Left lung (tissue), 4 donors: ENCODE measurements at regions not wholly inside any gene's neighbourhood (a gene's known extent, or its start where the extent isn't known, plus 50 kb on each side); places are given as distances from the start of the nearest gene placed in this dataset.
"Not testable (repeated sequence)": the region's sequence is repeated elsewhere in the genome, so short reads cannot be mapped to it uniquely, and the experiment has no call there.

Source experiments
- ATAC-seq: fragments of 200-7000 bp; cut with Tn5 transposase; one replicate; pipeline ENCODE4 v1.9.1; 2020; ENCODE audit warnings: moderate library complexity
- DNase-seq, 4 donors: peaks; one replicate each; pipeline ENCODE4 v3.0.0-alpha.2; 2013 to 2020
- H3K27ac ChIP-seq, 2 donors: fragments of 200-600 bp; sonication (generic) in 1 of 2; one replicate each; pipeline versions ENCODE4 v1.5.0 to v1.8.0; 2020 to 2021
- H3K27me3 ChIP-seq, 2 donors: fragments of 200-600 bp; sonication (generic) in 1 of 2; one replicate each; pipeline versions ENCODE4 v1.5.0 to v1.8.0; 2020 to 2021
- H3K36me3 ChIP-seq, 2 donors: fragments of 200-600 bp; sonication (generic) in 1 of 2; one replicate each; pipeline versions ENCODE4 v1.5.0 to v1.8.0; 2020 to 2021
- H3K4me1 ChIP-seq, 2 donors: fragments of 200-600 bp; one replicate each; pipeline ENCODE4 v1.8.0; 2021
- H3K4me3 ChIP-seq, 2 donors: fragments of 200-600 bp; sonication (generic) in 1 of 2; one replicate each; pipeline versions ENCODE4 v1.5.0 to v1.8.0; 2020 to 2021; ENCODE audit warnings: mild to moderate bottlenecking in 1 of 2
- H3K9me3 ChIP-seq, 2 donors: fragments of 200-600 bp; sonication (generic) in 1 of 2; one replicate each; pipeline versions ENCODE4 v1.5.0 to v1.8.0; 2020 to 2021
- intact Hi-C, 2 donors: fragments of 100-400 bp; cut with DNase I; formaldehyde crosslinking; loops; one replicate each; pipeline versions ENCODE4 v1.11.2 to v1.14.2; 2022
- TF ChIP-seq, protein P1 (sequence below), 2 donors: fragments of 200-600 bp; sonication (generic) in 1 of 2; IDR thresholded peaks; one replicate each; pipeline versions ENCODE4 v1.5.0 to v1.8.0; 2021; ENCODE audit warnings: antibody characterized with exemption in 2 of 2
- donor health status: DM: no; HTN: yes; CAD: no.
- donor health status: DM: no; HTN: no; CAD: no.

DNA sequence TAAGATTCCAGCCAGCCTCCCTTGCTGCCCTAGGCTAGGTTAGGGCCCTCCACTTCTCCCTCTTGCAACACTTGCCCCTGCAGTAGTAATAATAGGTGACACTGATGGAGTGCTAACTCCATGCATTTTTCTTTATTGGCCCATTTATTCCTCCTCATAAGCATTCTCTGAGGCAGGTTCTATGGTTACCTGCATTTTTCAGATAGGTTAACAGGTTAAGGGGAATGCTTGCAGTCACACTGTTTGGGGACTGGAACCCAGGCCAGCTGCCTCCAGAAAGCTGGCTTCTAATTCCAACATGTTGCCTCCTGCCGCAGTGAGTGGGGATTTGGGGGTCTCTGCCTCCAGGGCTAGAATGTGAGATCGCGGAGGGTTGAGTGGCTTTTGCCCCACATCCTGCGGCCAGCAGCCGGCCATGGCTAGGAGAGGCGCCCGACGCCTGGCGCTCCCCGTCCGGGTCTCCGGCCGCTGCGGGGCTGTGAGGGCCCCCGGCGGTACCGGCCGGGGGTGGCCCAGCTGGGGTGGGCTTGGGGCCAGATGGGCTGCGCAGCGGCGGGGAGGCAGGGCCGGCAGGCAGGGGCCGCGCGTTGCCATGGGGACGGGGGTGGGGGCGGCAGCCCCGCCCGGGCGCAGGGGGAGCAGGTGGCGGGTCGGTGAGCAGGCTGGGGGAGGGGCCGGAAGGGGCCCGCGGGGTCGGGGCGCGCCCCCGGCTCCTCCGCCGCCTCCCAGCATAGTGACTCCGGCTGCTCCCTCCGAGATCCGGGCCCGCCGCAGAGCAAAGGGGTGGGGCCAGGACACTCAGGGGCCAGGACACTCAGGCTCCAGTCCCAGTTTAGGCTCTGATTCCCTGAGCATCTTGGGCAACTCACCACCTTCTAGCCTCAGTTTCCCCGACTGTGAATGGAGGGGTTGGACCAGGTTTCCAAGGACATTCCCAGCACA lies 68.4 kb upstream of the SSBP3 start:
- peaks cover 3 to 16% of the 10 kb centered on the region in 2 donors for H3K4me1 ChIP-seq
- TF ChIP-seq, protein P1, sequence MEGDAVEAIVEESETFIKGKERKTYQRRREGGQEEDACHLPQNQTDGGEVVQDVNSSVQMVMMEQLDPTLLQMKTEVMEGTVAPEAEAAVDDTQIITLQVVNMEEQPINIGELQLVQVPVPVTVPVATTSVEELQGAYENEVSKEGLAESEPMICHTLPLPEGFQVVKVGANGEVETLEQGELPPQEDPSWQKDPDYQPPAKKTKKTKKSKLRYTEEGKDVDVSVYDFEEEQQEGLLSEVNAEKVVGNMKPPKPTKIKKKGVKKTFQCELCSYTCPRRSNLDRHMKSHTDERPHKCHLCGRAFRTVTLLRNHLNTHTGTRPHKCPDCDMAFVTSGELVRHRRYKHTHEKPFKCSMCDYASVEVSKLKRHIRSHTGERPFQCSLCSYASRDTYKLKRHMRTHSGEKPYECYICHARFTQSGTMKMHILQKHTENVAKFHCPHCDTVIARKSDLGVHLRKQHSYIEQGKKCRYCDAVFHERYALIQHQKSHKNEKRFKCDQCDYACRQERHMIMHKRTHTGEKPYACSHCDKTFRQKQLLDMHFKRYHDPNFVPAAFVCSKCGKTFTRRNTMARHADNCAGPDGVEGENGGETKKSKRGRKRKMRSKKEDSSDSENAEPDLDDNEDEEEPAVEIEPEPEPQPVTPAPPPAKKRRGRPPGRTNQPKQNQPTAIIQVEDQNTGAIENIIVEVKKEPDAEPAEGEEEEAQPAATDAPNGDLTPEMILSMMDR (IDR thresholded peaks at IDR 0.05) = no peak
- ATAC-seq = peak; percentile 64
- H3K27ac ChIP-seq = no peak overlapping the region
- no peak for DNase-seq
- no peaks in the 10 kb centered on the region for H3K36me3 ChIP-seq
- peaks cover 5 to 33% of the 10 kb centered on the region in 2 donors for H3K27me3 ChIP-seq
- intact Hi-C loops = no loop called here
- H3K4me3 ChIP-seq = peak overlapping the region; percentile 12 to 24
- H3K9me3 ChIP-seq = no peaks in the 10 kb centered on the region

- Histone ChIP-seq H3K4me3 (no peak overlapping the region), H3K36me3 (no peaks in the 10 kb centered on the region), H3K4me1 (peaks cover 3 to 16% of the 10 kb centered on the region in 2 donors), H3K27ac (no peak overlapping the region), H3K9me3 (no peaks in the 10 kb centered on the region), H3K27me3 (peaks cover 5 to 33% of the 10 kb centered on the region in 2 donors)
- ATAC-seq (no peak), DNase-seq (no peak)
- TF ChIP-seq, protein P1 (IDR thresholded peaks at IDR 0.05) = no peak
- intact Hi-C loops = no loop called here
Measured at GRCh38 chr1:54471588-54471987, 65.4 kb upstream of the SSBP3 start.

DNA sequence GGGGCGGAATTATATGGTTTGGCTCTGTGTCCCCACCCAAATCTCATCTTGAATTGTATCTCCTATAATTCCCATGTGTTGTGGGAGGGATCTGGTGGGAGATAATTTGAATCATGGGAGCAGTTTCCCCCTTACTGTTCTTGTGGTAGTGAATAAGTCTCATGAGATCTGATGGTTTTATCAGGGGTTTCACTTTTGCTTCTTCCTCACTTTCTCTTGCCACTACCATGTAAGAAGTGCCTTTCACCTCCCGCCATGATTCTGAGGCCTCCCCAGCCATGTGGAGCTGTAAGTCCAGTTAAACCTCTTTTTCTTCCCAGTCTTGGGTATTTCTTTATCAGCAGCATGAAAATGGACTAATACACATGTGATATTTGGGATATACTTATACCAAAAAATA lies 63.2 kb upstream of the SSBP3 start:
- intact Hi-C loops, H3K36me3 ChIP-seq, H3K9me3 ChIP-seq, H3K27ac ChIP-seq, DNase-seq, H3K4me3 ChIP-seq, ATAC-seq: not testable (repeated sequence)
- Histone ChIP-seq H3K4me1 (peaks cover 11 to 12% of the 10 kb centered on the region in 2 donors), H3K27me3 (peaks cover 3 to 17% of the 10 kb centered on the region in 2 donors)

- H3K4me3 ChIP-seq, intact Hi-C loops, ATAC-seq, H3K27ac ChIP-seq, H3K36me3 ChIP-seq, H3K9me3 ChIP-seq, H3K27me3 ChIP-seq: not testable (repeated sequence)
- peaks cover 13 to 16% of the 10 kb centered on the region in 2 donors for H3K4me1 ChIP-seq
- peak in 1 of 4 donors; percentile 15 for DNase-seq
Measured at GRCh38 chr1:54468288-54469084, 62.3 kb upstream of the SSBP3 start.

- intact Hi-C loops = no loop called here
- ATAC-seq = peak; percentile 12
- peak overlapping the region in 1 of 2 donors; percentile 11 for H3K27ac ChIP-seq
- no peaks in the 10 kb centered on the region for H3K27me3 ChIP-seq
- no peaks in the 10 kb centered on the region for H3K36me3 ChIP-seq
- no peaks in the 10 kb centered on the region for H3K9me3 ChIP-seq
- H3K4me1 ChIP-seq = peaks cover 13 to 16% of the 10 kb centered on the region in 2 donors
- DNase-seq = peak in 1 of 4 donors; percentile 69
- no peak overlapping the region for H3K4me3 ChIP-seq
- TF ChIP-seq, protein P1 (IDR thresholded peaks at IDR 0.05) = no peak
Measured at GRCh38 chr1:54465351-54465811, 59.2 kb upstream of the SSBP3 start.
